Psoas muscle (tissue), 7 donors: ENCODE measurements at regions not wholly inside any gene's neighbourhood (a gene's known extent, or its start where the extent isn't known, plus 50 kb on each side); places are given as distances from the start of the nearest gene placed in this dataset.

Experiments used
- ATAC-seq, 4 donors: fragments of 200-7000 bp; cut with Tn5 transposase; one replicate each; pipeline ENCODE4 v1.9.1; 2020; ENCODE audit warnings: moderate library complexity in 3 of 4, mild to moderate bottlenecking in 2 of 4
- DNase-seq, 2 donors: peaks; one replicate each; pipeline ENCODE4 v3.0.0-alpha.2; 2020
- H3K27ac ChIP-seq: fragments of 200-600 bp; one replicate; pipeline ENCODE4 v1.8.0; 2022
- H3K27me3 ChIP-seq, 3 donors: fragments of 200-600 bp in 1 of 3; one replicate each; pipeline versions ENCODE4 v1.6.1 to v1.8.0; 2013 to 2022; ENCODE audit warnings: low read length in 2 of 3, mild to moderate bottlenecking in 2 of 3, moderate library complexity in 1 of 3; ENCODE audit not compliant: insufficient read depth in 3 of 3
- H3K36me3 ChIP-seq, 2 donors: fragments of 200-600 bp in 1 of 2; one replicate each; pipeline versions ENCODE4 v1.6.1 to v1.8.0; 2013 to 2022; ENCODE audit warnings: low read depth in 1 of 2, mild to moderate bottlenecking in 1 of 2, moderate library complexity in 1 of 2; ENCODE audit not compliant: insufficient read depth in 1 of 2
- H3K4me1 ChIP-seq: fragments of 200-600 bp; one replicate; pipeline ENCODE4 v1.8.0; 2022
- H3K4me3 ChIP-seq: fragments of 200-600 bp; one replicate; pipeline ENCODE4 v1.8.0; 2022; ENCODE audit warnings: mild to moderate bottlenecking
- H3K9me3 ChIP-seq: fragments of 200-600 bp; one replicate; pipeline ENCODE4 v1.8.0; 2022
- CTCF ChIP-seq: fragments of 200-600 bp; IDR thresholded peaks from one replicate; pipeline ENCODE4 v1.8.0; 2022; ENCODE audit warnings: antibody characterized with exemption
- WGBS, 3 donors: extraction: QIAGEN DNeasy Blood & Tissue Kit; methylation state at CpG; one replicate each; pipeline versions ENCODE4 v1.1.6 to v1.1.7; 2013; 5-methylcytosine and 5-hydroxymethylcytosine counted together
- intact Hi-C, 2 donors: fragments of 100-400 bp; cut with DNase I; formaldehyde crosslinking; loops; one replicate each; pipeline versions ENCODE4 v1.11.0 to v1.14.2; 2022
- donor health status: healthy with polysubstance abuse.
- donor health status: DM: no; HTN: no; CAD: no; lungs with moderate emphysema.
- donor health status: Bipolar disorder and iron deficiency.
- donor health status: healthy.
- donor health status: DM: yes; HTN: yes; CAD: no.
- donor health status: DM: no; HTN: no; CAD: no.
- donor health status: DM: yes; HTN: yes; CAD: no.

DNA sequence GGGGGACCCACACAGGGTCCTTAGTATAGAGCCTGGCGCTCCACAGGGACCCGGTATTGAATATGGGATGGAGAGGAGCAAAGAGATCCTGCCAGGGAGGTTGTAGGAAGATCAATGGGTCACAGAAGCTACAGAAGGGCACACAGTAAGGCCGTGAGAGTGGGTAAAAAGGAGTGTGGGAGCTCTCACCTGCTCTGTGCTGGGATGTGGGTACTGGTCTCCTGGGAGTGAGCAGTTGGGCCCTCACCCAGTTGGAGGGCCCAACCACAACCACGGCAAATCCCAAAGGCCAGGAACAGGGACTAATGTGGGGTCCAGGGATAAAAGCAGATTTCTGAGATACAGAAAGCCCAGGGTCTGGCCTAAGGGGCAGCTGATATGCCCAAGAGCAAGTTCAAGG is 59.9 kb upstream of the SMOX start:
- no peak overlapping the region for H3K4me3 ChIP-seq
- WGBS, 3 donors: 93 to 96% (median 93%) methylated on average over 4 of the region's 4 CpGs
- no peak for ATAC-seq
- H3K36me3 ChIP-seq: no peaks in the 10 kb centered on the region
- intact Hi-C loops: loop anchor here (5.0 to 10.0 kb wide), 6 partner anchors 154 to 414 kb away; partner anchors contain the start of genes CENPB (in 2 of the 2), PANK2 (in 1 of the 2) and SPEF1 (in 1 of the 2)
- no peak for DNase-seq
- peaks cover 0 to 1% (median 0%) of the 10 kb centered on the region in 3 donors for H3K27me3 ChIP-seq
- no peak overlapping the region for H3K27ac ChIP-seq
- H3K9me3 ChIP-seq: no peaks in the 10 kb centered on the region
- TF ChIP-seq CTCF: no peak
- peaks cover 3% of the 10 kb centered on the region for H3K4me1 ChIP-seq

DNA sequence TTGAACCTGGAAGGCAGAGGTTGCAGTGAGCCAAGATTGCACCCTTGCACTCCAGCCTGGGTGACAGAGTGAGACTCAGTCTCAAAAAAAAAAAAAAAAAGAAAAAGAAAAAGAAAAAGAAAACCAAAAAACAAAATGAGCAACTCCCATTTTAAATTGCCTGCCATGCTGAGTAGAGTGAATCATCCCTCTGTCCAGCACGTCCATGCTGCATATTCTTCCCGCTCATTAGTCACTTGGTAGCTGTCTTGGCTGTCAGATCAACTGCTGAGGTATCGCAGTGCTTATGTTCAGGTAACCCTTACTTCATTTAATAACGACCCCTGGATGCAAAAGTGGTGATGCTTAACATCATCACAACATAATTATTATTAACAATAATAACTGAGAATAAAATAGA is 60.7 kb upstream of the SMOX start:
- TF ChIP-seq CTCF: no peak
- Histone ChIP-seq H3K27ac (no peak overlapping the region), H3K9me3 (no peaks in the 10 kb centered on the region), H3K4me1 (peaks cover 3% of the 10 kb centered on the region), H3K4me3 (no peak overlapping the region), H3K36me3 (no peaks in the 10 kb centered on the region), H3K27me3 (peaks cover 0 to 1% (median 0%) of the 10 kb centered on the region in 3 donors)
- ATAC-seq (no peak), DNase-seq (no peak)
- intact Hi-C loops: loop anchor here (5.0 to 10.0 kb wide), 6 partner anchors 153 to 413 kb away; partner anchors contain the start of genes CENPB (in 2 of the 2), PANK2 (in 1 of the 2) and SPEF1 (in 1 of the 2)
- WGBS, 3 donors: 68 to 86% (median 83%) methylated on average over 4 of the region's 4 CpGs

- ATAC-seq: no peak
- H3K4me3 ChIP-seq: no peak overlapping the region
- 76 to 84% (median 81%) methylated on average over 13 of the region's 13 CpGs for WGBS, 3 donors
- H3K27me3 ChIP-seq: peaks cover 0 to 1% (median 0%) of the 10 kb centered on the region in 3 donors
- H3K9me3 ChIP-seq: no peaks in the 10 kb centered on the region
- no peak overlapping the region for H3K27ac ChIP-seq
- no peak for DNase-seq
- TF ChIP-seq CTCF: no peak
- intact Hi-C loops: loop anchor here (5.0 to 10.0 kb wide), 6 partner anchors 152 to 412 kb away; partner anchors contain the start of genes CENPB (in 2 of the 2), PANK2 (in 1 of the 2) and SPEF1 (in 1 of the 2)
- peaks cover 3% of the 10 kb centered on the region for H3K4me1 ChIP-seq
- no peaks in the 10 kb centered on the region for H3K36me3 ChIP-seq
Observed at GRCh38 chr20:4086771-4087687, 61.6 kb upstream of the SMOX start.

GRCh38 chr20:4084721-4085120 is 63.9 kb upstream of the SMOX start:
- intact Hi-C loops: loop anchor here (1.0 to 10.0 kb wide), 9 partner anchors 67 to 410 kb away; partner anchors contain the start of genes CENPB (in 2 of the 2), PANK2 (in 1 of the 2), RNF24 (in 1 of the 2) and SPEF1 (in 1 of the 2)
- 74 to 78% (median 75%) methylated on average over 4 of the region's 4 CpGs for WGBS, 3 donors
- H3K27ac ChIP-seq: no peak overlapping the region
- DNase-seq (no peak), ATAC-seq (no peak)
- no peaks in the 10 kb centered on the region for H3K36me3 ChIP-seq
- TF ChIP-seq CTCF: no peak
- no peaks in the 10 kb centered on the region for H3K9me3 ChIP-seq
- H3K4me1 ChIP-seq: peaks cover 3% of the 10 kb centered on the region
- H3K4me3 ChIP-seq: no peak overlapping the region
- peaks cover 0 to 1% (median 0%) of the 10 kb centered on the region in 3 donors for H3K27me3 ChIP-seq
